GM12875 (cell line): ENCODE measurements at regions not wholly inside any gene's neighbourhood (a gene's known extent, or its start where the extent isn't known, plus 50 kb on each side); places are given as distances from the start of the nearest gene placed in this dataset.

Source experiments
- H3K4me3 ChIP-seq: one replicate; pipeline ENCODE4 v1.5.1; 2011; ENCODE audit warnings: low read depth, low read length, control low read depth
- CTCF ChIP-seq: IDR thresholded peaks from 2 replicates; pipeline ENCODE4 v1.5.1; 2011; ENCODE audit warnings: low read depth, mild to moderate bottlenecking, control low read depth, inconsistent platforms, low read length, moderate library complexity, borderline replicate concordance; ENCODE audit not compliant: insufficient read depth

GRCh38 chr15:45743426-45744235 is 108.8 kb downstream of the SQOR start:
- no peak overlapping the region for H3K4me3 ChIP-seq
- no peak for TF ChIP-seq CTCF

- no peak for TF ChIP-seq CTCF
- H3K4me3 ChIP-seq: no peak overlapping the region
These were observed 109.4 kb downstream of the SQOR start for GRCh38 chr15:45744236-45744589.

GRCh38 chr15:45747426-45747825 is 112.6 kb downstream of the SQOR start:
- no peak for TF ChIP-seq CTCF
- H3K4me3 ChIP-seq: no peak overlapping the region

- H3K4me3 ChIP-seq: no peak overlapping the region
- no peak for TF ChIP-seq CTCF
These were observed 116.8 kb downstream of the SQOR start for GRCh38 chr15:45751629-45752028.

GRCh38 chr15:45759936-45760335 is 125.1 kb downstream of the SQOR start:
- TF ChIP-seq CTCF: no peak

GRCh38 chr15:45762726-45763125 is 127.9 kb downstream of the SQOR start:
- TF ChIP-seq CTCF: no peak
- no peak overlapping the region for H3K4me3 ChIP-seq

More at GRCh38 chr15:45759936-45760335, 125.1 kb downstream of the SQOR start:
- H3K4me3 ChIP-seq: no peak overlapping the region

- TF ChIP-seq CTCF: no peak
These were observed 128.5 kb downstream of the SQOR start for GRCh38 chr15:45763170-45763869.

More at GRCh38 chr15:45763170-45763869, 128.5 kb downstream of the SQOR start:
- no peak overlapping the region for H3K4me3 ChIP-seq
